Activated B cell treated with CpG ODN at 0.5 μM for 24 hours (primary cell): ENCODE measurements at regions not wholly inside any gene's neighbourhood (a gene's known extent, or its start where the extent isn't known, plus 50 kb on each side); places are given as distances from the start of the nearest gene placed in this dataset.
A peak's percentile ranks its signal among the peaks of the same experiment; 100 is the strongest.

ENCODE experiments used
- ATAC-seq: fragments of 200-7000 bp; cut with Tn5 transposase; one replicate; pipeline ENCODE4 v1.10.0; 2021; ENCODE audit warnings: low read depth, mild to moderate bottlenecking, moderate library complexity
- CTCF ChIA-PET: fragments of 350-600 bp; sonication (Branson Sonifier 250); formaldehyde crosslinking; loops from one replicate; lab custom pipeline; 2021; ENCODE audit warnings: antibody characterized with exemption; lab: Charles Lee
- POLR2A ChIA-PET: fragments of 350-600 bp; sonication (Branson Sonifier 250); formaldehyde crosslinking; loops from one replicate; lab custom pipeline; 2021; ENCODE audit warnings: antibody characterized with exemption; lab: Charles Lee
- DNase-seq: peaks from one replicate; pipeline ENCODE4 v3.0.0; 2022
- H3K27ac Mint-ChIP-seq: one replicate; pipeline ENCODE4 v1.8.0; 2020; ENCODE audit warnings: mixed read lengths
- H3K27me3 Mint-ChIP-seq: one replicate; pipeline ENCODE4 v1.8.0; 2021; ENCODE audit warnings: mixed read lengths
- H3K36me3 Mint-ChIP-seq: one replicate; pipeline ENCODE4 v1.8.0; 2021; ENCODE audit warnings: low read depth, mixed read lengths
- H3K4me1 Mint-ChIP-seq: one replicate; pipeline ENCODE4 v1.8.0; 2021; ENCODE audit warnings: mixed read lengths
- H3K4me3 Mint-ChIP-seq: one replicate; pipeline ENCODE4 v1.8.0; 2020; ENCODE audit warnings: mild to moderate bottlenecking, mixed read lengths
- H3K9me3 Mint-ChIP-seq: one replicate; pipeline ENCODE4 v1.8.0; 2020; ENCODE audit warnings: mixed read lengths
- intact Hi-C: fragments of 100-400 bp; cut with micrococcal nuclease; formaldehyde crosslinking; loops from one replicate; pipeline ENCODE4 v1.15.1; 2024
- TF ChIP-seq, protein P1 (sequence below): fragments of 200-600 bp; IDR thresholded peaks from one replicate; pipeline ENCODE4 v1.8.0; 2022; ENCODE audit warnings: antibody characterized with exemption, mild to moderate bottlenecking

DNA sequence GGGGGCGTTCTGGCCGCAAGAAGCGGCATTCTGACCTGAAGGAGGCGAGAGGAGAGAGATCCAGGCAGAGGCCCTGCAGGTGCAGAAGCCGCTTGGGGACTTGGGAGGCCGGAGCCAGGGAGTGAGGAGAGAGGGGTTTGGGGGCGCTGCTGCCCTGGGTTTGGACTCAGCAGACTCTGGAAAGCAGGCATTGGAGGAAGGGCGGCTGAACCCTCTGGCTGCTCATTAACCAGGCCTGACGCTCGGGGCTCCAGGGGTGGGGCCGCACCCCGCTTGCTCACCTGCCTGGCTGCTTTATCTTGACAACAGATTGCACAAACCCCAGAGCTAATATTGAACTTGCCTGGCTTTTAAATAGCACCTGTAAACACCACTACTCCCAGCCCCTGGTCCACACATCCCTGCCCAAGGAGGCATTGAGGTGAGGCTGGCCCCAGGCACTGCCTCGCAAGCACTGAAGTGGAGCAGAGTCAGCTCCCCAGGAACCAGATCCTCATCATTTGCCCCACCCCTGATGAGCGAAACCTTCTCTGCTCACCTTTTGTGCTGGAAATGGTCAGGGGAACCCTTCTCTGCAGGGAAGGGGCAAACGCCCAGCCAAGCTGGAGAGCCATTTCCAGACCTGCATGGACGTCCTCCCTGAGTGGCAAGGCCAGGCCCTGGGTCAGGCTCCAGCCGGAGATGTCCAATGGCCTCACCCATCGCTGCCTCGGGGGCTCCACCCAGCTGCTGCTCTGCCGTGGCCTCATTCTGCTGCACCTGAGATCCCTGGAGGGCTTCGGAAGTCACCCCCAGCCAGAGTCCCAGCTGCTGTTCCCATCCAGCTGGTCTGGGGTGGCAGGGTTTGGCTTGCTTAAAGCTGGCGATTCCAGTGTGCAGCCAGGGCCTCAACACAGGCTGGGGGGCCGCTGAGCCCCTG lies 190.2 kb upstream of the GSE1 start:
- Mint-ChIP-seq H3K9me3 (no peaks in the 10 kb centered on the region), H3K4me1 (no peaks in the 10 kb centered on the region), H3K27me3 (peaks cover 19% of the 10 kb centered on the region), H3K27ac (no peak overlapping the region), H3K4me3 (no peak overlapping the region), H3K36me3 (no peaks in the 10 kb centered on the region)
- DNase-seq (peak; percentile 11), ATAC-seq (no peak)
- ChIA-PET CTCF (interaction anchor here (3.8 to 4.8 kb wide), 2 partner anchors 187 to 194 kb away, joined by 20 to 51 read pairs; no protein-coding TSS in a partner anchor), POLR2A (no interaction called here)
- TF ChIP-seq, protein P1, sequence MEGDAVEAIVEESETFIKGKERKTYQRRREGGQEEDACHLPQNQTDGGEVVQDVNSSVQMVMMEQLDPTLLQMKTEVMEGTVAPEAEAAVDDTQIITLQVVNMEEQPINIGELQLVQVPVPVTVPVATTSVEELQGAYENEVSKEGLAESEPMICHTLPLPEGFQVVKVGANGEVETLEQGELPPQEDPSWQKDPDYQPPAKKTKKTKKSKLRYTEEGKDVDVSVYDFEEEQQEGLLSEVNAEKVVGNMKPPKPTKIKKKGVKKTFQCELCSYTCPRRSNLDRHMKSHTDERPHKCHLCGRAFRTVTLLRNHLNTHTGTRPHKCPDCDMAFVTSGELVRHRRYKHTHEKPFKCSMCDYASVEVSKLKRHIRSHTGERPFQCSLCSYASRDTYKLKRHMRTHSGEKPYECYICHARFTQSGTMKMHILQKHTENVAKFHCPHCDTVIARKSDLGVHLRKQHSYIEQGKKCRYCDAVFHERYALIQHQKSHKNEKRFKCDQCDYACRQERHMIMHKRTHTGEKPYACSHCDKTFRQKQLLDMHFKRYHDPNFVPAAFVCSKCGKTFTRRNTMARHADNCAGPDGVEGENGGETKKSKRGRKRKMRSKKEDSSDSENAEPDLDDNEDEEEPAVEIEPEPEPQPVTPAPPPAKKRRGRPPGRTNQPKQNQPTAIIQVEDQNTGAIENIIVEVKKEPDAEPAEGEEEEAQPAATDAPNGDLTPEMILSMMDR, result no peak
- intact Hi-C loops, result no loop called here

DNA sequence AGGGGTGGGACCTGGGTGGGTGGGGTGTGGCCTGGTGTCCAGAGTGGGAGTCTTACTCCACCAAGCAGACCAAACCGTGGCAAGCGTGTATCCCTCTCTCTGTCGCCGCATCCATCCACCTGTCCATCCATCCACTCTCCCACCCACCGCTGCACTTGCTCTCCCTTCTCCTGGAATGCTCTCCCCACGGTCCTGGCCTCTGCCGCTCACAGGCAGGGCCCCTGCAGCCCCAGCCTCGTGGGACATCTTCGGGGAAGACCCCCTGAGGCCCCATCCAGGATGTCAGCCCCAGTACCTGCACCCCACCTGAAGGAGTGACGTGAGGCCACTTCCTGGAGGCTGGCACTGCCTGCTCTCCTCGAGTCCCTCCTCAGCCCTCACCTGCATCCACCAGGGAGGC lies 189.5 kb upstream of the GSE1 start:
- no peak for ATAC-seq
- Mint-ChIP-seq H3K27me3 (peaks cover 19% of the 10 kb centered on the region), H3K36me3 (no peaks in the 10 kb centered on the region), H3K4me1 (no peaks in the 10 kb centered on the region), H3K27ac (no peak overlapping the region), H3K4me3 (no peak overlapping the region), H3K9me3 (no peaks in the 10 kb centered on the region)
- TF ChIP-seq, protein P1, result no peak
- ChIA-PET CTCF (no interaction called here), POLR2A (no interaction called here)
- DNase-seq, result peak; percentile 10
- intact Hi-C loops, result no loop called here

DNA sequence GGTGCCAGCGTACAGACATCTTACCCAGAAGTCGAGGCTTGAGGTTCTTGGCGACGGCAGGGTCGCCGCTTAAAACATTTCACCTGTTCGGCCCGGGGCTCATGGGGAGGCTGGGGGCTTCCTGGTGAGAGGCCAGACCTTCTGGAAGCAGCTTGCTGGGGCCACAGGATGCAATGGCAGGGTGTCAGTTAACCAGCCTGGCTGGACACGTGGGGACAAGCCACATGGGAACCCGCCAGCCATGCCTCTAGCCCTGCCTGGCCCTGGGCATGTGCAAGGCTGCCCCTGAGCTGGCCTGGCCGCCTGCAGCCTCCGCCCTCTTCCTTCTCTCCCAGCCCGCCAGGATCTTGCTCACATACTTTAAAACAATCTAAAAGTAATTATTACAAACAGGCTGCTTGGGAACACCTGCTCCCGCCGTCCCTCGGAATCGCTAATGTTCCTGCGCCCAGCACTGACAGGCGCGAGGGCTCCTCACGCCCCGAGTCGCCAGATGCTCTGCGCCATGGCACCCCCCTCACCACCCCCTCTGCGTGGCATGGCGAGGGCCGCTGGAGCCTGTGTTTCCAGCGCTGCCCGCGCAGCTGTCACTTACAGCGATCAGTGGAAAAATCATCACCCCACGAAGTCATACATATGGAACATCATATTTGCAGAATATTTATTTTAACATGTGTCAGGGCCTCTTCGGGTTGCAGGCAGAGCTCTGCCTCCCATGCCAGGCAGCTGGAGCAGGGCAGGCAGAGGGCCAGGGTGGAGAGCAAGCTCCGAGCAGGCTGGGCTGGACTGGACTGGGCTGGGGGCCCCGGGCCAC lies 188.7 kb upstream of the GSE1 start:
- H3K36me3 Mint-ChIP-seq, result no peaks in the 10 kb centered on the region
- peaks cover 18% of the 10 kb centered on the region for H3K27me3 Mint-ChIP-seq
- ATAC-seq (no peak), DNase-seq (peak; percentile 12)
- H3K4me3 Mint-ChIP-seq, result no peak overlapping the region
- no peak overlapping the region for H3K27ac Mint-ChIP-seq
- H3K4me1 Mint-ChIP-seq, result no peaks in the 10 kb centered on the region
- CTCF ChIA-PET, result no interaction called here
- TF ChIP-seq, protein P1, result no peak
- POLR2A ChIA-PET, result no interaction called here
- intact Hi-C loops, result no loop called here
- no peaks in the 10 kb centered on the region for H3K9me3 Mint-ChIP-seq

DNA sequence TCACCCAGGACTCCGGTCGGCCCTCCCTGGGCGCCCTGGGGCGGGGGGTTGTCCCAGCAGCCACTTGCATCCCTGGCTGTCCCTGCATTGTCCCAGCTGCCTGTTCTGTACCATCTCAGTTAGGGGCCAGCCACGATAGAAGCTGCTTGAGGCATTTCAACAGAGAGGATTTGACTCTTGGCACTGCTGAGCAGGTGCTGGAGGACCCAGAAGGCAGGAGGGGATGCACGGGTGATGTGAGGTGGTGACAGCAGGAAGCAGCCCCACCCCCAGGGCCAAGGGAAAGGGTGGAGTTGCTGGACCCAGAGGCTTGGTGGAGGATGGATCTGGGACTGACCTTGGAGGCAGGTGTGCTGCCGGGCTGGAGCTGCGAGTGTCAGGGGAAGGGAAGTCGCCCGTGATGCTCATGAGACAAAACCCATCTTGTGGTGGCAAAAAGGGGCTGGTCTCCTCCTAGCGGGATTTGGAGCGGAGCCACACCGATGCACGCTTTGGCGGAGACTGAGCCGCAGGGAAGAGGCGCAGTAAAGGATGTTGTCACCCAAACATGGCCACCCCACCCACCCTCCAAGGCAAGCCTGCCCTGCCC lies 188.0 kb upstream of the GSE1 start:
- no peak for ATAC-seq
- Mint-ChIP-seq H3K27me3 (peaks cover 18% of the 10 kb centered on the region), H3K9me3 (no peaks in the 10 kb centered on the region), H3K4me1 (no peaks in the 10 kb centered on the region), H3K4me3 (no peak overlapping the region), H3K27ac (no peak overlapping the region), H3K36me3 (no peaks in the 10 kb centered on the region)
- TF ChIP-seq, protein P1, result no peak
- ChIA-PET POLR2A (interaction anchor here (0.7 kb wide), 1 partner anchor 43 kb away, joined by 5 read pairs; no protein-coding TSS in a partner anchor), CTCF (no interaction called here)
- no peak for DNase-seq
- intact Hi-C loops, result no loop called here
